Breast epithelium (tissue), 3 donors: ENCODE measurements at regions not wholly inside any gene's neighbourhood (a gene's known extent, or its start where the extent isn't known, plus 50 kb on each side); places are given as distances from the start of the nearest gene placed in this dataset.

Experiments
- CTCF ChIP-seq, 3 donors: fragments of 450-650 bp; IDR thresholded peaks; one replicate each; pipeline ENCODE4 v1.5.1; 2016 to 2017; ENCODE audit warnings: antibody characterized with exemption in 3 of 3, mild to moderate bottlenecking in 3 of 3, moderate library complexity in 3 of 3
- POLR2A ChIP-seq: fragments of 450-650 bp; IDR thresholded peaks from one replicate; pipeline ENCODE4 v1.6.1; 2016; ENCODE audit warnings: antibody characterized with exemption, mild to moderate bottlenecking, moderate library complexity
- POLR2AphosphoS5 ChIP-seq, 3 donors: sonication (generic); formaldehyde crosslinking; IDR thresholded peaks; one replicate each; pipeline ENCODE4 v1.6.1; 2017; ENCODE audit warnings: antibody characterized with exemption in 3 of 3

- no peak for TF ChIP-seq POLR2A
- no peak for TF ChIP-seq CTCF (IDR thresholded peaks at IDR 0.05)
- TF ChIP-seq POLR2AphosphoS5 (IDR thresholded peaks at IDR 0.05) = no peak
Observed at GRCh38 chr3:118828351-118828750, 206.3 kb downstream of the IGSF11 start.
